Activated CD4-positive, alpha-beta T cell treated with anti-CD3 and anti-CD28 coated beads, Interleukin-2, amount 50 U/mL, for 4 hours (primary cell): ENCODE measurements at regions not wholly inside any gene's neighbourhood (a gene's known extent, or its start where the extent isn't known, plus 50 kb on each side); places are given as distances from the start of the nearest gene placed in this dataset.

Source experiments
- DNase-seq, 2 experiments: peaks; one replicate each; pipeline ENCODE4 v3.0.0-alpha.2; 2020

DNA sequence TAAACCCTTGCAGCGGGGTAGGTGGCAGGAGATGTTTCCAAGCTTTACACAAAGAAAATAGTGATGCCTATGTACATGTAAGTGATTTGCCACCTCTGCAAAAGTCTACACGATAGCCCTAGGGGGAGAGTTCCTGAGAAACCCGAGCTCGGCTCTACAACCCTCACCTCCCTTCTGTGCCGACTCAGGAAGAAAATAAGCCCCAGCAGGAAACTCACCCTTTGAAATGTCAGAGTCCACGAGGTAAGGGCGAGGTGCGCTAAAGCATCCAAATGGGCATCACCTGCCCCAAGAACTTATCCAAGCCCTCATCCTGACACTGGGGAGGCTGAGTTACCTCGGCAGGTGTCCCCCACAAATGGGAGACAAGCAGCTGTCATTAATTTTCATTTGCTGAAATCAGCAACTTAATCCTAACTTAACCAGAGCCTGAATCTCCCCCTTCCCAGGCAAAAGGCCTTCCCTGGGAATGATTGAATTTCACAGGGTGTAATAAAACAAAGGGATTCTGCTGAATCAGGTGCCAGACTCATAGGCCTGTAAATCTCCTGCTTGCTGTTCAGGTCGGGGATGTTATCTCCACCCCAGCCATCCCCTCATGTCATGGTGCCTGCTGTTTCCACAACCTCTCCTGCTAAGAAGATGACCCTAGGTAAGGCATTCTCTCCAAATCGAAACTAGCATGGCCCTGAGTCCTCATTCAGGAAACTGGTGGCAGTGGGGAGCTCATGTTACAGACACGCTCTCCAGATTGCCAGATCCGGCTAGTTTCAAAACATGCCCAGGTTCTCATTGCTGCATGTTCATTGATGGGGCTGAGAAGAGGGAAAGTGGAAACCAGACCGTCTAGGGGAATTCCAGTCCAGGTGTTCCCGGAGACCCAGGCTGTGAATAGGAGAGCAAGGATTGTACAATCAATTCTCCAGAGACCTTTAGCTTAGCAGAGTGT lies 105.3 kb upstream of the KIRREL3 start:
- DNase-seq = no peak

DNA sequence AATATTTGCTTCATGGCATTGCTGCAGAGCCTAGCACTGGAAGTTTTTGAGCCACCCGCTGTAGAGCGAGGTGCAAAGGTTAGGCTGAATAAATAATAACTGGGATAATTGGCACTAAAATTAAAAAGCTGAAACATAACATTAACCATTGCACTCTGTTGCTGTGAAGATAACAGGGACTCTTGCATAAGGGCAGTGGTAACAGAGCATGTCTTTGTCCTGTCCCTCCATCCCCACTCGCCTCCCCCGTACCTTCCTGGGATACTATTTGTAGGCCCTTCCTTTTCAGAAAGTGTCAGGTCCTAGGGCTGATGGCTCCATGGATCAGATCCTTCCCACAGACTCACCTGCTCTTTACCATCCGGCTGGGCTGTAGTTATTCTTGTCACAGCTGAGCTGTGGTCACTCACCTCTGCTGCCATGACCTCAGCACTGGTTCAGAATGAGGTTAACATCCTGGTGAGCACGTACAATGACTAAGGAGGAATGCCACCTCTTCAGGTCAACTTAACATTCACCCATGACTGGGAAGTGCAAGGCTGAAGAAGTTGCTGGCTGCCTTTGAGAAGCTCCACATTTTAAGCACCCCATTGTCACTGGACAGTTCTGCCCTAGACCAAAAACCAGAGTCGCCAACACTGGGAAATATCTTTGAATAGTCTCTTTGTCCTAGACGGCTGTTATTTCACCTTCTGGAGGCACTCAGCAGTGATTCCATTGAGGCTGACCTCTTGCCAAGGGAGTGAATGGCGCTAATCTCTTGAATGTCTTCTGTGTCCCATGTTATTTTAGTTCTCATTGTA lies 103.2 kb upstream of the KIRREL3 start:
- no peak for DNase-seq

DNA sequence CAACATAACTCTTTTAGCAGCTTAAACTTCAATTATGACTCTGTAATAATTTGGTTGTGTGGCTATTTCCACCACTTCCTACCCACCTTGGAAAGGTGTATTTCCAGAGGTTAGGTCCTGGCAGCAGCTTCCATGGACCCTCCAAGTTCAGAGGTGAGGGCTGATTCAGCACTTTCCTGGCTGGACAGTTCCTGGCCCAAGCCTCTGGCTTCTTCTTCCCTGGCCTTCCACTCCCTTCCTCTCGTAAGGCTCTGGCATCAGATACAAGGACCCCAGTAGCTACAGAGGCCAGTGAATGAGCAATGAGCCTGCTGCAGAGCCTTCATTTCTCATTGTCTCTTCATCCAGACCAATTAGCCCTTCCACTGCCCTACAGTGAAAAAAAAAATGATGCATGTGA lies 98.1 kb upstream of the KIRREL3 start:
- DNase-seq = no peak

DNA sequence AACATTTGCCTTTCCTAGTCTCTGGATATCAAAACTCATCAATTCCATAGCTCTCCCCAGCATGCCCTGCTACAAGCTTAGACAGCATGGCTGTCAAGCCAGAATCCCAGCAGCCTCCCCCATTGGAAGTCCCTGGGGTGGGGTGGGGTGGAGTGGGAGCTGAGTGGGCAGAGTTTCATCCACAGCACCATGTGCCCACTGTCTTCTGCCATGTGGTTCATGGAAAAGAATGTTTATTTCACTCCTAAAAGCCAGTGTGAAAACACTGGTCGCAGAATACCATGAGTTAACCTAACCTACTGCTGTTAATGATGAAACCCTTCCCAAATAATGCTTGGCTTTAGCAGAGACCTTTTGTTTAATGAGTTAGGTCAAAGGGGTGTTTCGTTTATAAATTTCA lies 80.2 kb upstream of the KIRREL3 start:
- no peak for DNase-seq

DNA sequence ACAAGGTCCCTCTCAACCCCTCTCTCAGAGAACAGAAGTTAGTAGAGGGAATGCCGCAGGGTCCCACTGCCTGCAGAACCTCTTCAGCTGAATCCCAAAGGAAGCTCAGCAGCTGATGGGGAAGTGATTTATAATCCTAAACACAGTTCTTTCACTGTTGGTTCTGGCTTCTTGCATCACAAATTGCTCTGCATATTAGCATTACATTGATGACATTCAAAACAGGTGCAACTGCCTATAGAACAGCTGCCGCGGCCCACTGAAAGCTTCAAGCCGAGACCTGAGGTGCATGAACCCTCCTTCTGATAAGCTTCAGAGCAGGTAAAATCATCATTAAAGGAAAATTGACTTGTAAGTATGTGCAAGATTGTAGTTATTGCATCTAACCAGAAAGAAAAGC lies 75.2 kb upstream of the KIRREL3 start:
- DNase-seq = no peak

DNA sequence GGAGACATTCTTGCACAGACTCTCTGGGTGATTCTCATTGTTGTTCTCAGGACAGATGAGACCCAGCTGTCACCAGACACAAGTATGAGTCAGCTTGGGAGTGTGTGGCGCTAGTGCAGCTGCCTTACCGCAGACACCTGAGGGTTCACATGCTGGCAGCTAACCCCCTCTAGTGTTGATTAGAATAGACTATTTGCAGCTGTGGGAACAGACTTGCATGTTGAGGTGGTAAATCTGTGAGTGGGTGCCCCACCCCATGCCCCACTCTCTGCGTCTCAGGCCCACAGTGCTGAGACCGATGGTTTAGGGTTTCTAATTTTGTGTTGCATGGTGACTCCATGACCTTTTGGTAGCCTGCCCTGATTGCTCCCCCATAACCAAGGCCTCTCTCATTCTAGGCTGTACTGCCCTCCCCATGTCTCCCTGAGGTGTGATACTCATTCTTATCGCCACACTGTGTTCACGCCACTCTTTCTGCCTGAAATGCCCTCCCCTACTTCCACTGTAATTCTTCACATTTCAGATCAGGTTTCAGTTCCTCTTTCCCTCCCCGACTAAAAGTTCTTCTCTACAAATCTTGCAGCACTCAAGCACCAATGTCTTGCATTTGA lies 73.7 kb upstream of the KIRREL3 start:
- no peak for DNase-seq

DNA sequence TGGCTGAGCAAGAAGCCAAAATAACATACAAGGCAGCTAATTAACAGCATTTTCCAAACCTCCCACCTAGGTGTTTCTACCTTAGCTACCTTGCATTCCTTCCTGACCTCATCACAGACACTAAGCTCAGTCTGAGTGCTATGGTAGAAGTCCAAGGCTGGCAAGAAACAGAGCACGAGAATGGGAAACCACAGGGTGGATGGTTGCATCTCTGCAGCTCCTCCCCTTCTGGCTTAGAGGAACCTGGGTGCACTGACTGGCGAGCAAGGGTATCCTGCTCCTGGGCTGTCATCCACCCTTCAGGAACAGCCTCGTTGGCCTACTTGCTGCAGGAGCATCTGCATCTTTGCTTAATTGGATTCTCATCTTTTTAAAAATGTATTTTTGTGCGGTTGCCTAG lies 73.1 kb upstream of the KIRREL3 start:
- no peak for DNase-seq

DNA sequence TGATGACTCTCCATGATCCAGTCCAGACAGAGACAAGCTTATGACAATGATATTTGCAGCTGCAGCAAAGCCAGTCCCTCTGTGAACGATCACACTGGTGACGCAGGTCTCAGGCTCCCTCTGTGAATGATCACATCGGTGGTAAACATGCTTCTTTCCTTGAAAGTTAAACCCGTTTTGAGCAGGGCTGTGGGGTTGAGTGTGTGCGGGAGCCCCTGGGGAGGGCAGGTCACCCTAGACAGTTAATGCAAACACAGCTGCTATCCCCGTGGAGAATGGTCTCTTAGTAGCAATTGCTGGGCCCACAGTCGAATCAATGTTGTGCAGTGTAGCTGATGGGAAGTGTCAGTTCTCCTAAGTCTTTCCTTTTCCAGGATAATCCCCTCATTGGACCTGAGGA lies 71.0 kb upstream of the KIRREL3 start:
- DNase-seq = no peak

DNA sequence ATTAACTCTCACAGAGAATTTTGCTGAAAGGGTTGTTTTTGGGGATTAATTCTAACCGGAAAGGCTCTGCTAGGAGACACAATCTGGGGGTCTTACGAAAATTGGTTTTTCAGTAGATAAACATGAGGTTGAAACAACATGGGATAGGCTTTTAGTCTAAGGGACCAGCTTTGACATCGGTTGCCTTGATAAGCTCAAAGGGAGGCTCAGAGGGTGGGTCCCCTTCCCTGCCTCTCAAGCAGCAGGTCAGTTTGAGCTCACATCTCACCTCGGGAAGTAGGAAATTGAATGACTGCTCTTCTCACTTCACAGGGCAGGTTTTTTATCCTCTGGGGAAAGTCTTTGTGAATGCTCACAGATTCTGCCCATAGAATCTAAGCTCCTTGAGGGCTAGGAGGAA lies 70.2 kb upstream of the KIRREL3 start:
- DNase-seq = no peak

DNA sequence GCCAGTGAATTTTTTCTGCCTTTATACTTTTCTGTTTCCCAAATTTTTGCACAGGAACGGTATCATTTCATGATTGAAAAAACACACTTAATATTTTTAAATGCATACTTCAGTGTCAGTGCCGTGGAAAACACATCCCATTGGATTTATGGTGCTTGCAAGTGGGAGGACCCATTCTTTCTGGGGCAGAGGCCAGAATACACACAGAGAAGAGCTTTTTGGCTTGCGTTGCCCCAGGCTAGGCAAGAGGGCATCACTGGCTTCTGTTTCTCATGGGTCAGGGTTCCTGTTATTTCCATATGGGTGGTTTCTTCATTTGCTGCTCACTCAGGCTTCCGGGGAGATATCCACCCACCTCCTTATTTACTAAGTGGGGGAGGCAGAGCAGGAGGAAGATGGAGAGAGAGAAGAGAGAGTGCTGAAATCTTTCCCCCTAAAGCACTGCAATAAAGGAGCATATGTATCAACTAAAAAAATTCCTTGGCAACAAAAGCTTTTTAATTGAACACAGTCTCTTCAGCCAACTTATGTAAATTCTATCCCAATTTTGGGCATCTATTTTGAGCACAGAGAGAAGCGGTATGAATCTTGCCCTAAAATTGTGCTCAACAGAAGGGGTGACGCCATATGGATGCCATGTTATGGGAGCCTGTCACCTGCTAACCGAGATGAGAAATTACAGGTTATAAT lies 66.0 kb upstream of the KIRREL3 start:
- DNase-seq = no peak

DNA sequence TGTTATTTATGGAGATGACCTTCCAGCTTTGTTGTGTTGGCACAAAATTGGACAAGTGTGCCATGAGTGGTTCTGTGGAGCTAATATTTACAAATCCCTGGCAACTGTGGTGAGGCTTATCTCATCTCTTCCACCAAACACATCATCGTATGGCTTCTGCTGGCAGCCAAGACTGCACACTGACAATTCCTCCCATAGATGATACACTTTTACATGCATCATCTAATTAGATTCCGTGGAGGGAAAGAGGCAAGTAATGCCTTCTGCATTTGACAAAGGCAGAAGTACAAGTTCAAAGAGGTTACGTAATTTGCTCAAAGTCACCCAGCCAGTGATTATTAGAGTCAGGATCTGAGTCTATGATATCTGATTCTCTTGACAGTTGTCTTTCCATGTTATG lies 62.7 kb upstream of the KIRREL3 start:
- no peak for DNase-seq

DNA sequence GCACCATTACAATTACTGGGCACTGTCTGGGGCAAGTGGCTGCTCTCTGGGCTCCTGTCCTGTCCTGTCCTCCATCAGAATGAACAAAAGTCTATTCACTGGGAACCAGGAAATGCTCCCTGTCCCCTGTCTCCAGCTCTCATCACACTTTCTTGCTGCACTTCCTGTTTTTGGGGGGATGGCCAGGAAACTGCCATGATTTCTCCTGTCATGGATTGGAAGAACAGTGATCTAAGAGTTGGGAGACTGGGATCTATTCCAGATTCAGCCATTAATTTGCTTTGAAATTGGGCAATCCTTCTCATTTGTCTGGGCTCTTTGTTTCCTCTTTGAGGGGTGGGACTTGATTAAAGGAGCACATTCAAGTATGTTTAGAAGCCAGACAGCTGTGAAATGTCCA lies 61.4 kb upstream of the KIRREL3 start:
- no peak for DNase-seq

DNA sequence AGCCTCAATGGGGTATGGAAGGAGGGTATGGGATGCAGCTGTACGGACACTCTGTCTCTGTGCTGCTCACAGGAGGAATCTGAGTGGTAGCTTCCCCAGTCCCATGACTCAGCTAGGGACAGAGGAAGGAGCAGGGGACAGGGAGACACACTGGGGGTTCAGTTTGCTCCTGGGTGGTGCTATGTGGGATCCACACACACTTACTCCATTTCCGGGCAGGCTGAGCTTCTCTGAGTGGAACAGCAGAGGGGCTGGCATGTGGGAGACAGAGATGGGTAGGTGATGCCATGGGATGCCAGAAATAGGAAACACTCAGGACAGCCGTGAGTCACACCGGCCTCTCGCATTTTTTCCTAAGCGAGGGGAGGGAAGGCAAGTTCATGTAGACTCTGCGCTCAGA lies 59.2 kb upstream of the KIRREL3 start:
- no peak for DNase-seq

DNA sequence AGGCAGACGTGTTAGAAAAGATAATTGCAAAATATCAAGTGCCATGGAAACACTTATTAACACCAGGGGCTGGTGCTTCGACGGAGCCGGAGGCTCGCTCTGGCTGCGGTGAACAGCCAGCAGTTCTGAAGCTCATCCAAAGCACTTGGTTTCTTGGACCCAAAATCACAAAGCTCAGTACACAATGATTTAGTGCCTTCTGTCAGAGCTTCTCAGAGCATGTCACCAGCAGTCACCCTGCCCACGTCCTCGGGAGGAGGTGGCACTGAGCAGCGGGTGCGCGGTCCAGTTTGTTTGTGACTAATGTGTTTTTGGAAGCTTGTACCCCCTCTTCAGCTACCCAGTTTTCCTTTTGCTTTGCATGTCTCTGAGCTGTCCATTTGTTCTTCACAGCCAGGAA lies 58.7 kb upstream of the KIRREL3 start:
- DNase-seq = no peak

DNA sequence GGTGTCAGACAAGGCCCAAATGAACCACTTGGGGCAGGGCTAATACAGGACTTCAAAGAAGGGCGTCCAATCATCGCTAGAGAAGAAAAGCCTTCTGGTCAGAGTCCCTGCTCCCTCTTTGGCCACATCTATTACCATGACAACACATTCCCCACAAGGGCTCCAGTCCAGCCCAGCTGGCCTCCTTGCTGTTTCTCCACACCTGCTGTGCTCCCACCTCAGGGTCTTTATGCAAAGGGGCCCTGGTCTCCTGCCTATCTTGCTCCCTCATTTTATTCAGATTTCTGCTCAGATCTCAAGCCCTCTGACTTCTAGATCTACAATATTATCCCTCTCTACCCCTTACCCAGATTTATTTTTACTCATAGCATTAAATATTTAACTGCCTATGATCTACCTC lies 58.0 kb upstream of the KIRREL3 start:
- no peak for DNase-seq

DNA sequence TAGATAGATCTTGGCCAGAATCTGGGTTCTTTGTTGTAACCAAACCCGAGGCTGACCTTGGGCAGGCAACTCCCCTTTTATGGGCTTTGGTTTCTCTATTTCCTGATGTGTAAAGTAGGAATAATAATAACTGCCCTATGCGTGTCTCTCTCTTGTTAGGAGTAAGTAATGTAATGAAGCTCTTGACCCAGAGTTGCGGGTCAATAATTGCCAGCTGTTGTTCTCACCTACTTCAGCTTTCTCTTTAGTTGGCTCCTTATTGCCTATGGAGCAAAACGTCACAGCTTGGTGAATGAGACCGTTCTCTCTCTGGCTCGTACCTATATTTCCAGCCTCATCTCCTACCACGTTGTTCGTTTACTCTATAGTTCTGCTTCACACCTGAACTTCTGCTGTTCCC lies 56.6 kb upstream of the KIRREL3 start:
- DNase-seq = no peak

DNA sequence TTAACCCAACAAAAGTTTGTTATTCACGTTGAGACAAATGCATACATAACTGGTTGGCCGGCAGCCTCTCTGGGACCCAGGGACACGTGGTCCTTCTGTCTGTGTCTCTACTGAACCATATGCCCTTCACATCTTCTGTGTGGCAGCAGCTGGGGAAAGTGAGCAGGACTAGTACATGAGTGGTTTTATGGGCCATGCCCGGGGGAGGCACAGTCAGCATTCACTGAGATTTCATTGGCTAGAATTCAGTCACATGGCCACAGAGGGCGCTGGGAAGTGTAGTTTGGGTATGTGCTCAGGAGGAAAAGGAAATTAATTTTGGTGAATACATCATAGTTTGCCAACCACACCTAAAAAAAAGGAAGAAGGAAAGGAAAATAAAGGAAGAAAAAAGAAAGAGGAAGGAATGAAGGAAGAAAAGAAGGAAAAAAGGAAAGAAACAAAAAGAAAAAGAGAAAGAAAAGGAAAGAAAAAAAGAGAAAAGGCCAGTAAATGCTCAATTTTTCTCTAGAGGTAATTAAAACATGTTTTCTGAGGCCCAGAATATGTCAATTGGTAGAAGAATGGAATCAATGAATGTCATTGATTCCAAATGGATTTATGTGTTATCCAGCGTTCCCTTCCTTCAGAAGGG lies 55.9 kb upstream of the KIRREL3 start:
- DNase-seq = no peak

DNA sequence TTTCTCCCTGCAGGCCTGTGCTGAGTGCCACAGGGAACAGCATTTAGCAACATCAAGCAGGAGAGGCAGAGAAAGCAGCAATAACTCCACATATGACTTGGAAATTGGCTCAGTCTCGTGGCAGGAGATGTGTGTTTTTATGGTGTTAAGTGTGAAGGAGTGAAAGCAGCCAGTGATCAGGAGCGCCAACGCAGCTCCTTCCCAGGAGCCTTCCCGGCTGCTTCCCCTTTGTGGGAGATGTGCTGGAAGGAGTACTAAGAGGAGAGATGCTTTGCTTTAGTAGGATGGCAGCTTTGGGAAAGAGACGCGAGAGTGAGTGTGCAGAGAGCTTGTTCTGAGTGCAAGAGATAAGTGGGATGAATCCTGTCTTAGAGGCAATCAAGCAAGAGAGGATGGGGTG lies 54.7 kb upstream of the KIRREL3 start:
- DNase-seq = no peak

DNA sequence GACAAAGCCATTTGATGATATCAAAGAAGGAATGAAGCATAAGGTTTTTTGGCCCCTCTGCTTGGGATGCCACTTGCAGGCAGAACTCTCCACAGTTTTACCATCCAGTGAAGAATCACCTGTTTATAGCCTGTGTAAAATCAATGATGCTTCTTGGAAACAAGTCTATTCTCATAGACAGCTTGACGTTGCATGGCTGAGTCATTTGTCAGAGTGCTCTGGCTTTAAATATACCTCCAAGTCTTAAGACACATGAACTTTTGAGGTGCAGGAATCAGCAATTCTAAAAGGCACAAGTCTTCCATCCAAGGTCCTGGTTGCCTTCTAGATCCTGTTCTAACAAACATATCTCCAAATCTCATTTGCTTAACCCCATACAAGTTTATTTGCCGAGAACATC lies 53.6 kb upstream of the KIRREL3 start:
- DNase-seq = no peak

DNA sequence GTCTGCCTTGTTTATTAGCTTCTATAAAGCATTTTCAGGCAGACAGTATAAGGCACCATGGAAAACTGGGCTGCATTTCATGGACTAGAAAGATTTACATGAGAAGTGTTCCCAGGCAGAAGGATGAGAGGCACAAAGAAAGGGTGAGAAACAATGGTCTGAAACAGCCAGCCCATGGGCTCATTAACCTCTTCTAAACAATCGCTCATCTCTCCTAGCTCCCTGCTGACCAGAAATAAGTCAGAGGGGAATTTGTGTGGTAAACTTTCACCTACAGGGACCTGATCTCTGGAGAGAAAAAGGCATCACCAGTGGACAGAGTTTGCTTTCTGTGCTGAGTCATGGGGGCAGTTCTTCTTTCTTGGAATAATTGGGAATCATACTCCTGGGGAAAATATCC lies 51.8 kb upstream of the KIRREL3 start:
- DNase-seq = no peak
